Fibroblast of pulmonary artery (primary cell): ENCODE measurements at regions not wholly inside any gene's neighbourhood (a gene's known extent, or its start where the extent isn't known, plus 50 kb on each side); places are given as distances from the start of the nearest gene placed in this dataset.

Source experiments
- DNase-seq: peaks from one replicate; pipeline ENCODE4 v3.0.0-alpha.2; 2010; ENCODE audit warnings: low read depth
- H3K4me3 ChIP-seq: replicated peaks from 2 replicates; pipeline ENCODE4 v1.5.1; 2011; ENCODE audit warnings: low read depth, mild to moderate bottlenecking, control low read depth, low read length, moderate library complexity
- TF ChIP-seq, protein P1 (sequence below): IDR thresholded peaks from 2 replicates; pipeline ENCODE4 v1.5.1; 2011; ENCODE audit warnings: mild to moderate bottlenecking, control low read depth, low read length, inconsistent platforms; ENCODE audit errors: missing control alignments

DNA sequence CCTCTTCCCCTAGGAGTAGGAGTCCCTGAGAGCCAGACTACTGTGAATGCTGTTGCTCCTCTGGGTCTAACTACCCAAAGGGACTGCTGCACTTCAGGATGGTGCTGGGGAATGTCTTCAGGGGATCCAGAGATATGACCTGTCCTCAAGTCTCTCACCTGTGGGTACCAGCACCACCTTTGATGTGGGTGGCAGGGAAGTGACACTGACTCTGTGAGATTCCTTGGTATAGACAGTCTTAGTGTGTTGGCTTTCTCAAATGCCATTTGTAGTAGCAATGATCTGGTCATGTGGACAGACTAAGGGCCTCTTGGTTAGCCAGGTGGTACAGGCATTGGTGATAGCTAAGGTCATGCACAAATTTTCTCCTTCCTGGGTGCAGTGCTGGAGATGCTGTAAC, 108.9 kb upstream of the ADAMTS3 start:
- TF ChIP-seq, protein P1, sequence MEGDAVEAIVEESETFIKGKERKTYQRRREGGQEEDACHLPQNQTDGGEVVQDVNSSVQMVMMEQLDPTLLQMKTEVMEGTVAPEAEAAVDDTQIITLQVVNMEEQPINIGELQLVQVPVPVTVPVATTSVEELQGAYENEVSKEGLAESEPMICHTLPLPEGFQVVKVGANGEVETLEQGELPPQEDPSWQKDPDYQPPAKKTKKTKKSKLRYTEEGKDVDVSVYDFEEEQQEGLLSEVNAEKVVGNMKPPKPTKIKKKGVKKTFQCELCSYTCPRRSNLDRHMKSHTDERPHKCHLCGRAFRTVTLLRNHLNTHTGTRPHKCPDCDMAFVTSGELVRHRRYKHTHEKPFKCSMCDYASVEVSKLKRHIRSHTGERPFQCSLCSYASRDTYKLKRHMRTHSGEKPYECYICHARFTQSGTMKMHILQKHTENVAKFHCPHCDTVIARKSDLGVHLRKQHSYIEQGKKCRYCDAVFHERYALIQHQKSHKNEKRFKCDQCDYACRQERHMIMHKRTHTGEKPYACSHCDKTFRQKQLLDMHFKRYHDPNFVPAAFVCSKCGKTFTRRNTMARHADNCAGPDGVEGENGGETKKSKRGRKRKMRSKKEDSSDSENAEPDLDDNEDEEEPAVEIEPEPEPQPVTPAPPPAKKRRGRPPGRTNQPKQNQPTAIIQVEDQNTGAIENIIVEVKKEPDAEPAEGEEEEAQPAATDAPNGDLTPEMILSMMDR, result no peak
- no peak for DNase-seq

DNA sequence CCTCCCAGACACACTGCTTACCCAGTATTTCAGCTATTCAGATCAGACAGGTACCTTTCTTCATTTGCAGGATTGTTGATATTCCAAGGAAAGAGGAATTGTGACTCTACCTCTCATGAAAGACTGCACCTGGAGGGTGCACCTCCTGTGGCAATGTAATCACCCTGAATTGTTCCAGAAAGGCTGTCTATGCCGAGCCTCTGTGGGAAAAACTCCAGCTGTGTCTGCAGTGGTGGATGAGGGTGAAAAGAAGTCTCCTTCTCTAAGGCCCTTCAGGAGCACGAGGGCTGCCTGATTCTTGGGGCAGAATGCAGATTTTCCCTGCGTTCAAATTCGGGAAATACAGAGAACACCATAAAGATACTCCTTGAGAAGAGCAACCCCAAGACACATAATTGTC, 108.2 kb upstream of the ADAMTS3 start:
- TF ChIP-seq, protein P1, result no peak
- DNase-seq, result no peak
- no peak overlapping the region for H3K4me3 ChIP-seq

More for the DNA sequence above, 108.9 kb upstream of the ADAMTS3 start:
- no peak overlapping the region for H3K4me3 ChIP-seq

DNA sequence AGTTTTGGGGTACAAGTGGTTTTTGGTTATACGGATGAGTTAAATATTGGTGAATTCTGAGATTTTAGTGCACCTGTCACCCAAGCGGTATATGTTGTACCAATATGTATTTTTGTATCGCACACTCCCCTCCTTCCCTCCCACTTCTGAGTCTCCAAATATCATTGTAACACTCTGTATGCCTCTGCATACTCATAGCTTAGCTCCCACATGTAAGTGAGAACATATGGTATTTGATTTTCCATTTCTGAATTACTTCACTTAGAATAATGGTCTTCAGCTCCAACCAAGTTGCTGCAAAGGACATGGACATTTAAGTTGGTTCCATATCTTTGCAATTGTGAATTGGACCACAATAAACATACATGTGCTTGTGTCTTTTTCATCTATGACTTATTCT, 103.0 kb upstream of the ADAMTS3 start:
- TF ChIP-seq, protein P1, result no peak
- no peak overlapping the region for H3K4me3 ChIP-seq
- no peak for DNase-seq

DNA sequence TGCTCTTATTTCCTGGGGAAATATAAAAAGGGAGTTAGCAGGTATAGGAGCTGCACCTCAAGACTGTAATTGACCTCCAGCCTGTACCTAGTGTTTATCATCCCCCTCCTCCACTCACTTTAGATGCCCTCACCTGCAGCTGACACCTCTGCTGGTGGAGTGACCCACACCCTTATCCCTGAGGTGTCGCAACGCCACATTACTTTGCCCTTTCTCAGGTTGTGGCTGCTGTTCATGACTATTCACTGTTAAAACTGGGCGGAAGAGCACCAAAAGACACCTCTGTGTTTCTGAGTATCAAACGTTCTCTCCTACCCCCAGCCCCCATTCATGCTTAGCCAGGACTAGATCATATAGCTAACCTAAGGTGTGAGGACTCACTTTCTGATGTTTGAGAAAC, 101.5 kb upstream of the ADAMTS3 start:
- TF ChIP-seq, protein P1, result no peak
- DNase-seq, result no peak
- H3K4me3 ChIP-seq, result no peak overlapping the region

DNA sequence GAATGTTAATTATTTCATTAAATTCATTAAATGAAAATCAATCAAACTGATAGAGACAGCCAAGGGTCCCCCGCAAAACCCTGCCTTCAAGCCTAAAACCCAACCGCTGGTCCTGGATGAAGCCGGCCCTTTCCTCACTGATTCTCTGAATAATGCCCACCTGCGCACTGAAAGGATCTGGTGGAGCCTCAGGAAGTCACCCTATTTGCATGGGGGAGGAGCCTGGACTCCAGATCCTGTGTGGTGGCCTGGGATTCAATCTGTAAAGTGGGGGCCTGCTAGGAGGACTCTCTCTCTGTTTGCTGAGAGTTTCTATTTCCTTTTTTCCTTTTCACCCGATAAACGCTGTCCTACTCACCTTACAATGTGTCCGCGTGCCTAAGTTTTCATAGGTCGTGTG, 97.9 kb upstream of the ADAMTS3 start:
- TF ChIP-seq, protein P1, result no peak
- no peak for DNase-seq
- no peak overlapping the region for H3K4me3 ChIP-seq

DNA sequence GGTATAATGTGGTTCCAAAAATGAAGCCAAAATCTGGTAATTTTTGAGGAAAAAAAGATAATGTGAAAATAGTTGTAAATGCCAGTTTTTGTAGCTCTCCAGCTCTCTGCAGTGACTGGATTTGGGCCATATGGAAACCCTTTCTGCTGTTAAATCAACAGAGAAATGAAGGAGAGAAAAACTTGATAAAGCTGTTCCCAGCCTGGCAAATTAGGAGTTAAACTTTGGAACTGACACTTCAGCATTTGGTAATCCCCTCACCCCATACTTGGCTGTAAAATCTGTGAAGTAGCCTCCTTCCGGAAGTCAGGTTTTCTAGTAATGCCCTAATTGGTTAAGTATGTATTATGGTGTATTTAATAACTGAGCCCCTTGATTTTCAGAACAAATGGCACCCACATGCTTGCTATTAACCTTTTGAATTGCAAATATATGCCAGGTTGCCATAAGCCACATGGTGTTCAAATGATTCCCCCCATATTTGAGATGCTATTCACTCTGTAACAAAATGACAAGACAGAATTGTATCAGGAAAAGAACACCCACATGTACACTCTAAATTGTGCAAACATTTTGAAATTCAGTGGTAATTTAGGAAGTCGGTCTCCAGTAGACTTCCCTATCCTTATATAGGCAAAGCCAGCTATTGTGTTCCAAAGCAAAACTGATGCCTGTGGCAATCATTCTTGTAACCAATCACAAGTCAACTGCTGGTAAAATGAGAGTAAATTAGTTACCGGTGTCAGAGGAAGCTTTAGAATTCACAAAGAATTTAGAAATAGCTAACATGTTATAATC, 96.3 kb upstream of the ADAMTS3 start:
- TF ChIP-seq, protein P1, result no peak
- DNase-seq, result no peak
- H3K4me3 ChIP-seq, result no peak overlapping the region

DNA sequence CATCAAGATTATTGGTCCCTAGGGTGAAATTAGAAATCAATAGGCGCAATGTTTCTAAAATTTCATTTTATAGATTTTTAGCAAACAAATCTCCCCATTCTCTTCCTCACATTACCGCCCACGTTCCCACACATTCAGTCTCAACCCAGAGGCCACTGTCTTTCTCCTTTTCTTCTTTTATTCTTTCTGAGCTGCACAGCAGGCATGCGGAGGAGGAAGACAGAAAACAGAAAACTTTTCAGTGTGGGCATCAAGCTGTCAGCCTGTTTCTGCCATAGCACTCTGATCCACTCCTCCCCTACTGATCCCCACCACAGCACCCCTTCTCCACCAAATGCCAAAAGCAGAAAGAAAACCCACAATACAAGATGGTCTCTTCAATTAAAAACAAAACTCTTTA, 94.8 kb upstream of the ADAMTS3 start:
- TF ChIP-seq, protein P1, result no peak
- no peak for DNase-seq
- no peak overlapping the region for H3K4me3 ChIP-seq
